NCI-H146 treated with DMSO at 0.1 percent for 48 hours (cell line): ENCODE measurements at regions not wholly inside any gene's neighbourhood (a gene's known extent, or its start where the extent isn't known, plus 50 kb on each side); places are given as distances from the start of the nearest gene placed in this dataset.

Source experiments
- DNase-seq: peaks from one replicate; lab custom pipeline; 2025; ENCODE audit not compliant: unreplicated experiment; lab: John Stamatoyannopoulos, UW

DNA sequence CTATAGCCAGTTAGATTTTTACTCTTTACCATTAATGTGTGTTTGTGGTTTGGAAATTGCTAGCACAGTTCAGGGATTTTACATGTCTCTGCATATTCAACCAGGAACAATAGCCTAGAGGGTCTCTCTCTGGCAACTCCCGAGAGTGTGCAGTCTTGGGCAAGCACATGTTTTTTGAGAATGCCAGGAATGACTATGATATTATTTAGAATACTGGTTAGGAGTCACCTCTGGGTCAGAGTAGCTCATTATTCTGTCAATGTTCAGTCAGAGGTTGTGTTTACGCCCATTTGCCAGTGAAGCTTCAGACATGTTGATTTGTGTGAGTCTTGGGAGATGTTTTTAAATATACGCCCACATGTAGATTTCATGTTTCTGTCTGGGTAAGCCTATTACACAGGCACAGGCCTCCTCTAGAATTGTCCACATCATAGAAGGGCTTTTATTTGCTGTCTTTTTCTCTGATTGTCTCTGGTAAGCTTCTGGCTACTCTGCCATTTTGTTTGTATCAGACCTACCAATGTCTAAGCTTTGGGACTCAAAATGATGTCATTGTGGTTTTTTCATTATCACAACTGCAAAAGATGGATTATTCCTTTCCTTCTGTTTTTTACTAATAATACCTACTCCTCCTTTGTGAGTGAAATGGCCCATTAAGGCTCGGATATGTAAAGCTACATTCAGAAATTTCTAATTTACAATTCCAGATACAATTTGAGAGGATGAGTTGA is 203.1 kb upstream of the PPFIA2 start:
- no peak for DNase-seq

DNA sequence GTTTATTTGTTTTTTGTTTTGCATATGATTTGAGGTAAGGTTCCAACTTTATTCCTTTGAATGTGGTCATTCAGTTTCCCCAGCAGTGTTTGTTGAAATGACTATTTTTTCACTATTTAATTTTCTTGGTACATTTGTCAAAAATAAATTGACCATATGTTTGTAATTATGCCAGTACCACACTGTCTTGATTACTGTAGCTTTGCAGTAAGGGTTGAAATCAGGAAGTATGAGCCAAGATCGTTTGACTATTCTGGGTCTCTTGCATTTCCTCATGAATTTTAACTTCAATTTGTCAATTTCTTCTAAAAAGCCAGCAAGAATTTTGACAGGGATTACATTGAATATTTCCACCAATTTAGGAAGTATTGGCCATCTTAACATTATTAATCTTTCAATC is 199.3 kb upstream of the PPFIA2 start:
- no peak for DNase-seq

DNA sequence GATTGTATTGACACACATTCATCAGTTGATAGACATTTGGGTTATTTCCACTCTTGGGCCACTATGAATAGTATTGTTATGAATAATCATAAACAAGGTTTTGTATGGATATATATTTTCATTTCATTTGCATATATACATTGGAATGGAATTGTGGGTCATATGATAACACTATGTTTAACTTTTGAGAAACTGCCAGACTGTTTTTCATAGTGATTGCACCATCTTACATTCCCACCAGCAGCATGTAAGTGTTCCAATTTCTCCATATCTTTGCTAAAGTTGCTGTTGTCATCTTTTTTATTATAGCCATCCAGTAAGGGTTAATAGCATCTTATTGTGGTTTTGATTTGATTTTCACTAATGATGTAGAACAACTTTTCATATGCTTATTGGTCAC is 198.5 kb upstream of the PPFIA2 start:
- no peak for DNase-seq

DNA sequence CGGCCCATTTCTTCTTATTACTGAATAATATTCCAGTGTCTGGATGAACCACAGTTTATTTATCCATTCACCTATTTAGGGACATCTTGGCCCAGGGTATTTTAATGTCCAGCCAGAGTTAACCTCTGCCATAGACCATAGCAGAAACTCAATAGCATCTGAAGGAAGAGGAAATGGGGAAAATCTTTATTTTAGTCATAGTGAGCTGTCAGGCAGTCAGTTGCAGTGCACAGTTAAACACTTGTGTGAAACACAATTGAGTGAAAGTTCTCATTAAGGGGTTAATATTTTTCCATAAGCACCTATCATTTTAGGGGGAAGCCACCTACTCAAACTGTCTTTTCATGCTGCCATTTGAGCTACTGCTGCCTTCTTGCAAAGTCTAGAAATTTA is 197.3 kb upstream of the PPFIA2 start:
- DNase-seq: no peak

DNA sequence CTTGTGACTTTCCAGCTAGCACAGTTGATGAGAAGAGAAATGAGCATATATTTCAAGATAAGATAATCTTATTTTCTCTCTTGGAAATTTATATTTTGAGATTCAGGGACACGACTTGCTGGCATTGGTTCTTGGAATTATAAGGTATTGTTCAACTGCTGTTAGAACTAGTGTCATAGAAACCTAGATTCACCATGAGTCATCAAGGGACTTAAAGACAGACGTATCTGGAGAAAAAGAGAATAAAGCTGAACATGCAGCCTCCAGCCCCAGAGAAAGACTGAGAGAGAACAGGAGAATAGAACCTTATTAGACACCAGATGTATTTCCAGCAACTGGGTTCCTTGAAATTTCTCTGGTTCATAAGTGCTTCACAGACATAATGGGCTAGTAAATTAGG is 194.4 kb upstream of the PPFIA2 start:
- no peak for DNase-seq

DNA sequence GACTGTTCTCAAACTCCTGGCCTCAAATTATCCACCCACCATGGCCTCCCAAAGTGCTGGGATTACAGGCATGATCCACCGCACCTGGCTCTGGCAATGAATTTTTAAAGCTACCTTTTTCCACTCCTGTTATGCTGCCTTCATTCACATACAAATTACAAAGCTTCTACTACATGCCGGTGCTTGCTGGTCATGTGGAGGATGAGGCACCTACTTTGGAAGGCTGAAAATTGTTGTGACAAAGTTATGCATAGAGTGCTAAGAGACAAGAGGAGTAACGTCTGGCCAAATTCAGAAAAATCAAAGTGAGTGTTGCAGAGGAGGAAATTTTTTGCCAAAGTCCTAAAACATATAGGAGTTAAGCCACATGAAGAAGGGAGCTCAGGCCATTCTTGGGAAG is 191.7 kb upstream of the PPFIA2 start:
- DNase-seq: no peak

DNA sequence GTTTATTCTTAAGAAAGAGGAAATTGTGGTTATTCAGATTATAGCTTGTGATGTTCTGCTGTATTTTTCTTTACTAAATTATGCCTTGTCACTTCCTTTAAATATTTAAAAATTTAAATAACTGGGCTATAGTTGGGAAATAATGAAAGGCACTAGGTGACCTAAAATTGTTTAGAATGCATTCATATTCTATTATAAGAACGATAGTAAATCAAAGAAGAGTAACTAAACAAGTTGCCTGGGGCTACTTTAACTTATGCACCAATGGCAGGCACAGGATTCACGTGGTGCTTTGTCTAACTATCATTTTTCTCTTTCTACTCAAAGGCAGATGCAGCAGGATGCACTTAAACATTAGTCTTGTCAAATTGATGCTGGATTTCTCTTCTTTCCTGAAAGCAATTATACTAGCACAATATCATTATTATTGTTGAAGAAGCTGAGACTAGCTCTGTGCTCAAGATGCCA is 190.7 kb upstream of the PPFIA2 start:
- peak; percentile 46 for DNase-seq

DNA sequence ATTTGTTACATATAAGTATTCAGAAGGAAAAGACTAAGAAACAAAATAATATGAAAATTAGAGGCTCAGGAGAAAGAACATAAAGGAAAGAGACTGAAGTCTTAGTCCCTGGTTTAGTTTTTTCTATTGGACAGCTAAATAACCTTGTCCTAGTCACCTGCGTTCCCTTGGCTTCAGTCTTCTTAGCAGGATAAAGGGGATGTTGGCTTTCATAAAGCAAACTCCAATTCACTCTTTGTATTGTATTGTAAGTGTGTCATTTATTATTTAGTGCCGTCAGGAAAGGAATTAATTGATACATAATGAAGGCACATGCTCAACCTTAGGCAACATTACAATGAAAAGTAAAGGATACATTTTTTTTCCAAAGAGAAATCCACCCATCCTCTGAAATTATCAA is 190.3 kb upstream of the PPFIA2 start:
- DNase-seq: peak; percentile 47

DNA sequence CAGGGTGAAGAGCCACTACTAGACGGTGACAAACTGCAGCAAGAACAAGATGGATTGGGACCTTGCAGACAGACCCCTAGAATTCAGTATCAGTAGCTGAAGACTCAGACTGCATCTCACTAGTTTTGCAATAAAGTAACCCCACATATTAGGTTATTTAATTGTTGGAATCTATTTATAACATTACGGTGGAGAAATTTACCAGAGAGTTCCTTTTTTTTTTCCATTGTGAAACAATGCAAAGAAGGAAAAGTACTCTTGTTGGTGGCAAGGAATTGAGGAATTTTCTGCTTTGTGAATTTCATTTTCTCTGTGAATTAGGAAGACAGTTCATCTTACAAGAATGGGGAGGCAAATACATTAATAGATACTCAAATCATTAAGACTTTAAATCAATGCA is 185.7 kb upstream of the PPFIA2 start:
- DNase-seq: no peak

DNA sequence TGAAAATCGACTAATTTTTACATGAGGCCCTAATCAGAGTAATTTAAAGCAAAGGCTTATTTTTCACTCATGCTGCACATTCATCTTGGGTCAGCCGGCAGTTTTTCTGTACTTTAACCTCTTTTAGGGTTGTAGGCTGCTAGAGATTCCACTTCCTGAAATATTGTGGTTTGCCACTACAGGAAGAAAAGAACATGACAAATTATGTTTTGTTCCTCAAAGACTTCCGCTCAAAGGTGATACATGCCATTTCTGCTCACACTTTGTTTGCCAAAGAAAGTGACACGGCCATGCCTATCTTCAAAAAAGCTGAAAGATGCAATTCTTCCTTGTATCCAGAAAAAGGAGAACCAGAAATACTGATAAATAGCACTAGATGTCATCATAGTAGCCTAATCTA is 183.4 kb upstream of the PPFIA2 start:
- DNase-seq: no peak

DNA sequence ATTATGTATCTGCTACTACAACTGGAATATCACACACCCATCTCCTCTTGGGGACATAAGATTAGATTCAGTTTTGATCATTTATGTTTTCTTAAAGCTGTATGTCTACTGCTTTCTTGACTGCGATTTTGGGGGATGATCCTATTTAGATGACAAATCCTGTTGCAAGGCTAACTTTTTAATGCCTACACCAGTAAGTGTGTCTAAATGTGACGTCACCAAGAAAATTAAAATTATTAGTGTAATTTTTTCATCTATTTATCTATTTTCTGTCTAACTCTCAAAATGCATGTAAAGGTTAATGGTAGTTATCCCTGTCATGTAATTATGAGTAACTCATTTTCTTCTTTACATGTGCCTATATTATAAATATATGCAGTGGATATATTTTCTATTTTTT is 170.9 kb upstream of the PPFIA2 start:
- no peak for DNase-seq

DNA sequence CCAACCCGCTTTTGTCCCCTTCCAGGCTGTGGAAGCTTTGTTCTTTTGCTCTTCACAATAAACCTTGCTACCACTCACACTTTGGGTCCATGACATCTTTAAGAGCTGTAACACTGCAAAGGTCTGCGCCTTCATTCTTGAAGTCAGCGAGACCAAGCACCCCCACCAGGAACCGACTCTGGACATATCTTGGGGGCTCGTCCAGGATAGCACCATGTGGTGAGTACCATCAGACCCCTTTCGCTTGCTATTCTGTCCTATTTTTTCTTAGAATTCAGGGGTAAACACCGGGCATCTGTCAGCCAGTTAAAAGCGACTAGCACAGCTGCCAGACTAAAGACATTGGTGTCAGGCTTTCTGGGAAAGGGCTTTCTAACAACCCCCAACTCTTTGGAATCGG is 137.6 kb upstream of the PPFIA2 start:
- no peak for DNase-seq

DNA sequence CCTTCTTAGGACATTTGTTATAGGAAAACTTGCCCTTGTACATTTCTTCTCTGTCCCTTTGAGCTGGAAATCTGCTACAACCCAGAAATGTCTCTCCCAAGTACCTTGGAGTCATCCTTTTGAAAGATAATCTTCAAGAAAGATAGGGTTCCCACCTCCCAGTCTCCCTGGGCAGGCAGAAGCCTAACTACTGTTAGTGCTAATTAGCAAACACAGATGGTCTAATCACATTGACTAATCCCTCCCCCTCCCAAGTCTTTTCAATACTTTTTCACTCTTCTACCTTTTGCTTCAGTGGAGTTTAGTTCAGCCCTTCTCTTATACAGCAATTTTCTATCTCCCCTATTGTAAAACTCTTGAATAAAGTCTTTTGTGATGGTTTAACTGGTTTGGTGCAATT is 129.8 kb upstream of the PPFIA2 start:
- no peak for DNase-seq

DNA sequence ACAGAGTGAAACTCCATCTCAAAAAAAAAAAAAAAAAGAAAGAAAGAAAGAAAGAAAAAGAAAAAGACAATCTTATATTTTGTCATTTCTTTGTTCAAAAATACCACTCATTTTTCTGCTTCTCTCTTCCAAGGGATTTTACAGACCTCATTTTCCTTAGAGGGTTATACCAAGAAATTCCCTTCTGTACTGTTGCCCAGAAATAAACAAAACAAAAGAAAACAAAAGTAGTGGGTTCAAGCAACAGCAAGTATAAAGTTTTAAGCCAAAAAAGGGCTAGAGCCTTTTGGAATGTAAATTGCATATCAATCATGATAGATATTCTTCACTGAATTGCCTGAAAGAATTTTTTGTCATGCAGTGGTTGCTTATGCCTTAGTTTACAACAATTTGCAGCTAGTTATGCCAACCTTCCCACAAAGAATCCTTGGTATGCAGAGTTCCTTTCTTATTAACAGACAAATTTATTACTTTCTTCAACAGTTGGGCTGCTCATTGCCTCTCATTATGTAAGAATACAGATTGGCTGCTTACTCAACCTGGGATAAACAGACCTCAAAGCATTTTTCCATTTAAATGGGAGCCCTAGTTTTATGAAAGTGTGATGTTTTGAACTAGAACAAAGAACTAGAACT is 129.1 kb upstream of the PPFIA2 start:
- DNase-seq: no peak

DNA sequence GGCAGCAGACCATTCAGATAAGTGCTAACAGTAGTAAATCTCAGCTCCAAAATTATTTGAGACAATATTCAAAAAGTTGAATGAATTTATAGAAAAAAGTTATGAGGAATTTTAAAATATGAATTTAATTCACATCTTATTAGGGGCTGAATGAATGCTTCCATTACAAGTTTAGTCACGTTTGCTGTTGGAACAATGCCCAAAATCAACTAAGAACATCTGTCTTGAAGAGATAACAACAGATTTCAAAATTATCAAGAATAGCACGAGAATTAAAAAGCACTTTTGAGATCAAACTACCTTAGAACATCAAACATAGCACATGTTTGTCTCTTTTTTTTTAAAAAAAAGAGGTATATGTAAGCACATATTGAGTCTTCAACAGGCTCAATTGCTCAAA is 115.4 kb upstream of the PPFIA2 start:
- no peak for DNase-seq

DNA sequence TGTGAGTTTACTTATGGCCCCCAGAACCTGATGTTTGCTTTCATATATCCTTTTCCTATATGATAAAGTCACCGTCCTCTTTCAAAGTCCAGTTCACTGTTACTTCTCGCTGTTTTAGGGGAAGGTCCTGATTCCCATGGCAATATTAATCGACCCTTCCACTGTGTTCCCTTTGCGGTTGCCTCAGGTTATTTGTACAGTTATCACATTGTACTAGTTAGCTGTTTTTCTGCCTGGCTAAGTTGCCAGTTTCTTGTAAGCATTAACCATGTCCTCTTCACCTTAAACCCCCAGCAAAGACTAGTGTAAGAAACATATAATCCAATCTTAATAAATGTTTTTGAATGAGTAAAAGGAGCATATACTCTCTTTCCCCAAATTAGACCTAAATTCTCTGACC is 115.0 kb upstream of the PPFIA2 start:
- peak; percentile 64 for DNase-seq

DNA sequence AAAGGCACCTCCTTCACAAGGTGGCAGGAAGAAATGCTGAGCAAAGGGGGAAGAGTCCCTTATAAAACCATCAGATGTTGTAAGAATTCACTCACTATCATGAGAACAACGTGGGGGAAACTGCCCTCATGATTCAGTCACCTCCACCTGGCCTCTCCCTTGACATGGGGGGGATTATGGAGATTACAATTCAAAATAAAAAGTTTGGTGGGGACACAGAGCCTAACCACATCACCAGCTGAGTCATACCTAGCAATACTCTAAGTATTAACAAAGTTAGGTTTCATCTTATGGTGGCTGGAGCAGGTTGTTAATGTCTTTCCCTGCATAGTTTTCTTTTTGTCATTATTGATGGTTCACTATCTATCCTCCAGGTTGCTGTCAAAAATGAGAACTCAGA is 113.2 kb upstream of the PPFIA2 start:
- DNase-seq: no peak

DNA sequence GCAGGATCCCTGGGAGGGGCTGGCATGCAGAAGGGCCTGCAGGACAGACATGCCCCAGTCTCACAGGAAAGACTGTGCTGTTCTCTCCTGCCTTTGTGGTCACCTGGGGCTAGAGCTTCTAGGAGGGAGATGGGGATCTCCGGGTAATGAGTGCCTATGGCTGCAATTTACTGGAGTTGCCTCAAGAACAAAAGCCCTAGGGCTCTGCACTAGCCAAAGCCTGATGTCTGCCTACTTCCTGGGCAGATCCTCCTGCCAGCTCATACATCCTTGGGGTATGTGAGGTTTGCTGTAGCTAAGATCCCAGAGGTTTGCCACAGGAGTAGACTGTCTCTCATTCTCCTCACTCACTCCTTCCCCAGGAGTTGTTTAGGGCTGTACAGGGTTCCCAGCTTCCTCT is 106.9 kb upstream of the PPFIA2 start:
- no peak for DNase-seq

DNA sequence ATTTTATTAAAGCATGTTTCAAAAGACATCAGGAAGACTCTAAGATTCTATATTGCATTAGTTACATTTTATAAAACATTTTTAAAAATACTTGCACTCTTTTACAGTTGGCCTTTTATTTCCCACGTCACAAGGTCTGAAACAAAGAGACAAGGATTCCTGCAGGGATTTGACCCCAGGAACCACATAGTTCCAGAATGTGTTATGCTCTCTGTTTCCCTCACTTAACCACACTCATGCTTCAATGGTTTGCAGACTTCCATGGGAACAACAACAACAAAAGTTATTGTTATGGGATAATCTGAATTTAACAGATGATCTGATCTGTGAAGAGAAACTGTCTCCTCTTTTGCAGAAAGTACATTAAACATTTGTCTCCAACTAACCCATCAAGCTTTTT is 104.3 kb upstream of the PPFIA2 start:
- no peak for DNase-seq

DNA sequence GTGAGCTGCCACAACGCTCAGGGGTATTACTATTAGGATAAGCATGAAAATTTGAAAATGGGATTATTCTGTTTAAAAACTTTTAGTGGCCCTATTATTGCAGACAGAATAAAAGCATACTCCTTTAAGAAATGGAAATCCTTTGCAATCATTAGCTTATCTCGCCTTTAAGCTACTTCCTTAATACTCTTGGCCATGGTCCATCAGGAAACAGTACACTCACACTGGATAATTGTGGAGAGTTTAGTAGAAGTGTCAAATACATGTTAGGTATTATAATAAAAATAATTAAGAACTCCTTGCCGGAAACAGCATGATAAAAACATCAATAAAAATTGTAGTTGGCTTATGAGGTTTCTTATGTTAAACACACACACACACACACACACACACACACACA is 100.4 kb upstream of the PPFIA2 start:
- DNase-seq: no peak

DNA sequence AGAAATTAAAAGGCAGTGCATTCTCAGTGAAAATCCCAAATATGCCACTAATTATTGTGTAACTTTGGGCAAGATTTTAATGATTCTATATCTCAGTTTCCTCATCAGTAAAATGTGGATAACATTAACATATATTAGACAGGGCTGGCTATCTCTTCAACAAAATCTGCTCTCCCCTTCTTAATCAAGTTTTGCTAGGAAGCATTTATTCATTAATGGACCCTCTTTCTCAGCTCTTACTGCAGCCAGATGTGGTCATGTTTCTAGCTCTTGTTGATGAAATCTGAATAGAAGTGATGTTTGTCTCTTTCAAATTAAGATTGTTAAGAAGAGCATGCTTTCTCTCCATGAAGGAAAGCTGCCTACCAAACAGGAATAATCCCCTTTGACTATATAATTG is 84.4 kb upstream of the PPFIA2 start:
- DNase-seq: no peak

DNA sequence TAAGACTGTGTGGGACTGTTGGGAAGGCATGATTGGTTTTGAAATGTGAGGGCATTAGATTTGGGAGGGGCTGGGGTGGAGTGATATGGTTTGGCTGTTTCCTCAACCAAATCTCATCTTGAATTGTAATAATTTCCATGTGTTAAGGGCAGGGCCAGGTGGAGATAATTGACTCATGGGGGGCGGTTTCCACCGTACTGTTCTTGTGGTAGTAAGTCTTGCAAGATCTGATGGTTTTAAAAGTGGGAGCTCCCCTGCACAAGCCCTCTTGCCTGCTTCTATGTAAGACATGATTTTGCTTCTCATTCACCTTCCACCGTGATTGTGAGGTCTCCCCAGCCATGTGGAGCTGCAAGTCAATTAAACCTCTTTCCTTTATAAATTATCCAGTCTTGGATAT is 76.6 kb upstream of the PPFIA2 start:
- DNase-seq: no peak
